ENCODE measurements at regions not wholly inside any gene's neighbourhood (a gene's known extent, or its start where the extent isn't known, plus 50 kb on each side); places are given as distances from the start of the nearest gene placed in this dataset.
"Not testable (repeated sequence)": the region's sequence is repeated elsewhere in the genome, so short reads cannot be mapped to it uniquely, and the experiment has no call there.

DNA sequence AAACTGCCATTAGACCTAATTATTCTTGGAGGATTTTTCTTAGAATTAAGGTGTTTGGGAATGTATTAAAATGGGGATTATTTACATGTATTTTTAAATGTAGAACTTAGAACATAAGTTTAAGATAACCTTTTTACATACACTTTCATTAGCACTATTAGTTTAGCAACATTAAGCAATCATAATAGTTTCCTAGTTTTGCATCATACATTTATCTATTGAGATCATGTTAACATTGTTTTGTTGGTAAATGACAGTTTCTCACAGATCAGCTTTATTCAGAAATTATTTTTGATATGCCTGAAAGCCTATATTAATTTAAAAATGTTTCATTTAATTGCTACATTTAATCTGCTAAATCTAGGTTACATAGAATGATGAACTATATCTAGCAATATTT lies 189.7 kb upstream of the PPP1R3A start:
- no peak for DNase-seq

- no peak for DNase-seq
These were observed 188.7 kb upstream of the PPP1R3A start for GRCh38 chr7:114107522-114107921.

DNA sequence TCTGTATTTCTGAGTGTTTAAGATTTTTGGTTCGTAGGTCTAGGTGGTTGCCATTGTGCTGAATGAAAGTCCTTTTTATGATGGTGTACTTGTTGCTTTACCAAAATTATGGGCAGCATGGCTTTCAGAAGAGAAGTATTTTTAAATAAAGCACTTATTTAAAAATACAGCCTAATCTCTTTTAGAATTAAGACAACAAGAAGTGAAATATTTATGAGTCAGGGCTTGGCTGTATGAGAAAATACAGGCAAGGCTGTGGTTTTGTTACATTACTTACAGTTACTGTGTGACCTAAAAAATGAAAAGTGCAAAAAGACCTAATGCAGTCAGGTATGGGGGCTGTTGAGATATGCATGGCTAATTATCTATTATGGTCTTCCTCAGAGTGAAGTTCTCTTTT lies 185.2 kb upstream of the PPP1R3A start:
- no peak for DNase-seq

DNA sequence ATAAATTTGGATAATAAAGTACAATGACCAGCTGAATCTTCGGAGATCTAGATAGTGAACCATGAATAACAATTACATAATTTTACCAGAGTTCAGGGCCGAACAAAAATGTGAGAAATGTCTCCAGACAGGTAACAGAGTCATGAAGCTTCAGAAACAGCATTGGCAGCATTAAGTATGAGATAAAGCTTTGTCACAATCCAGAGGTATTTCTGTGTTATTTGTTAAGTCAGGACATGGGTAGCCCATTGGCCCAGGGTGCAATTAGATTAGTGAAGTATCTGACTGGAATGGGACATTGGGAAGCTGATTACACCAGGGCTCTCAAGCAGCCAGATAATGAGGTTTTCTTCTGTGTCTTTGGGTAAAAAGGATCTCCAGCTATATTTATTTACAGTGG lies 184.2 kb upstream of the PPP1R3A start:
- no peak for DNase-seq

GRCh38 chr7:114102131-114102530 lies 183.3 kb upstream of the PPP1R3A start:
- no peak for DNase-seq

- no peak for DNase-seq
These were observed 182.0 kb upstream of the PPP1R3A start for GRCh38 chr7:114100810-114101209.

GRCh38 chr7:114099337-114099736 lies 180.5 kb upstream of the PPP1R3A start:
- no peak for DNase-seq

DNA sequence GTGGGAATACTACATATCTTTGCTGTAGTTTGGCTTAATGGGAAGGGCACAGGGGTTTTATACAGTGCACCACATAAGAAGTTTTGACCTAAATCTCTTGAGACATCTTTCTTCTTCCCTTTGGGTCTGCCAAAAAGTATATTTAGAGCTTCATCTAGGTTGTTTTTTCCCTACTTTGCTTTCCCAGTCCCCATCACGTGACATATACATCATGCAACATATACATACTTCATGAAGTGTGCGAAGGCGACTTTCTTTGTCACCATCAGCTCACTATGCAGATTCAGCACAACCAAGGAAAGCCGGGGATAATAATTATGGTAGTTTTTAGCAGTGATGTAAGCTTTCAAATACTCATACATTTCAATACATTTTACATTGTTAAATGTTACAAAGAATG lies 177.1 kb upstream of the PPP1R3A start:
- no peak for DNase-seq

DNA sequence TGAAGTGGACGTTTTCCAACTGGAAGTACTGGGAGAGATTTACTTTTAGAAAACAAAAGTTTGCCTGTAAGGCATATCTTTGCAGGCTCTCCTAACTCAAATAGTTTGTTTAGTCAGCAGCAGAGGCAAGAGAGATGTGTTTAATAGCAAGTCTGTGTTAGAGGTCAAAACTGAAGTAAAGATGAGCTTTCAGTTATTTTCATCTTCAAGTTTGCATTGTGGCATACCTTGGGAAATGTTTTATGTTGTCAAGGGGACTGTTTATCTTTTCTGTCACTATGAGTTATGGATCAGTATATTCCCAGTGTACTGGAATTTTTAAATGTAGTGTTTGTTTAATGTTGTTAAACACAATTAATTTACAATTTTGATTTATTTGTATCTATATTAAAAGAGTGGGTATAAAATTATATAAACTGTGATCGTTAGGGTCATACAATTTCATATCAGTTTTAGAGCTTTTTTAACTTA lies 169.7 kb upstream of the PPP1R3A start:
- no peak for DNase-seq

GRCh38 chr7:114087653-114088469 lies 169.1 kb upstream of the PPP1R3A start:
- no peak for DNase-seq

GRCh38 chr7:114086914-114087652 lies 168.3 kb upstream of the PPP1R3A start:
- DNase-seq: no peak

DNA sequence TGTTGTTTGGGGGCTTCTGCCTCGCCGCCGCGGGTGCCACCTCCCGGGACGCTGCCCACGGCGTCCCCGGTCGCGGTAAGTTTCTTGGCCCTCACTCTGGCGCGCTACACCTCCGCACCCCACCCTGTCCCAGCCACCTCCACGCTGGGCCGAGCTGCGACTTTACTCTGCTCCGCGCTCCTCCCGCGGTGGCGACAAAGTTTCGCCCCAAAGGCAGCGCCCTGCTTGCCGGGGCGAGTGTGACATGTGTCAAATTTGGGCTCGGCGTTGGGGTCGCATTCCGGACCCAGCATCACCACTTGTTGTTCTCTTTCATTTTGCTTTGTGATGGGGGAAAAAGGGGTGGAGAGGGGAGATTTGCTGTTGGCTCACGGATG lies 167.7 kb upstream of the PPP1R3A start:
- no peak for DNase-seq

- DNase-seq: no peak
These were observed 167.0 kb upstream of the PPP1R3A start for GRCh38 chr7:114085592-114086501.

DNA sequence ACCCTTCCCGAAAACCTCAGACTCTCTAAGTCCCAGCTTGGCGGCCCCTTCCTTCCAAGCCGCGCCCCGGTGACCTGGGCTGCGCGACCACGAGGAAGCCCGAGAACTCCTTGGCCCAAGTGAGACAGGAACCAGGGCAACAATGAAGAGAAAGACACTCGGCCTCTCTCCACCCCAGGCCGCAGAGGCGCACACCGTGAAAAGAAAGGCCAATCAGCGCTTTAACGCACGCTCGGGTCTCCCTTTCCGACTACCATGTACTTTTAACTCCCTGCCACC lies 166.4 kb upstream of the PPP1R3A start:
- DNase-seq: no peak

DNA sequence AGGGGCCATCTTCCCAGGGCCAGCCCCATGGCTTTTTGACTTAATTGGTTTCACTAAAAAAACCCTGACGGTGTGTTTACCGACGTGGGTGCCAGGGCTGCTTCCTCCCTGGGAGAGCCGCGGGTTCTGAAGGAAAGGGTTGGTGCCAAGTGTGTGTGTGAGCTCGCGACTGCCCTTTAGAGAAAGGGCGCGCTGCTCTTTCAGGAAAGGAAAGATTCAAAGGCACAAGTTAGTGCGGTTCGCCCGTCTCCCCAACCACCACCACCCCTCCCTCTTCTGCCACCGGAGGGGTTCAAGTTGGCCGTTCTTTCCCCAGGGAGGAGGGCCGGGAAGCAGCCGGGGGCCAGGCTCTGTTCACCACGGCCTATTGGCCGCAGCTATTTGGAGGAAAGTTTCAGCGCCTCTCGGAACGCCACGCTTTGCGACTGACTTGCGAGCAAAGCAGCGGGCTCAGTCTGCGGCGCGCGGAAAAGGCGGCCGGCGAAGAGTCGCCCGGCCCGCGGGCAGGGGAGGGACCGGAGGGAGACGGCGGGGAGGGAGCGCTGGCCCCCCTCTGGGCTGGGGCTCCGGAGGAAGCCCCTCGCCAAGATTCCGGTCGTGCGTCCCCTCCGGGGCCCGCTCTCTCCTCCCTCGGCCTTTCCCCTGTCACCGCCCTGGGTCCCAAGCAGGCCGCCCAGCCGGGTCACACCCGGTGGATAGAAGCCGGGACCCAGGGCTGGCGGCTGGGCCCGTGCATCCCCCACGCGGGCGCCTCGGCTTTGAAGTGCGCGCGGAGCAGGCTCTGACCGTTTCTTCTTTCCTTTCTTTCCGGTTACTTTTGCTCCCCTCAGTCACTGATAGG lies 165.9 kb upstream of the PPP1R3A start:
- DNase-seq: no peak

- no peak for DNase-seq
These were observed 165.2 kb upstream of the PPP1R3A start for GRCh38 chr7:114084002-114084471.

DNA sequence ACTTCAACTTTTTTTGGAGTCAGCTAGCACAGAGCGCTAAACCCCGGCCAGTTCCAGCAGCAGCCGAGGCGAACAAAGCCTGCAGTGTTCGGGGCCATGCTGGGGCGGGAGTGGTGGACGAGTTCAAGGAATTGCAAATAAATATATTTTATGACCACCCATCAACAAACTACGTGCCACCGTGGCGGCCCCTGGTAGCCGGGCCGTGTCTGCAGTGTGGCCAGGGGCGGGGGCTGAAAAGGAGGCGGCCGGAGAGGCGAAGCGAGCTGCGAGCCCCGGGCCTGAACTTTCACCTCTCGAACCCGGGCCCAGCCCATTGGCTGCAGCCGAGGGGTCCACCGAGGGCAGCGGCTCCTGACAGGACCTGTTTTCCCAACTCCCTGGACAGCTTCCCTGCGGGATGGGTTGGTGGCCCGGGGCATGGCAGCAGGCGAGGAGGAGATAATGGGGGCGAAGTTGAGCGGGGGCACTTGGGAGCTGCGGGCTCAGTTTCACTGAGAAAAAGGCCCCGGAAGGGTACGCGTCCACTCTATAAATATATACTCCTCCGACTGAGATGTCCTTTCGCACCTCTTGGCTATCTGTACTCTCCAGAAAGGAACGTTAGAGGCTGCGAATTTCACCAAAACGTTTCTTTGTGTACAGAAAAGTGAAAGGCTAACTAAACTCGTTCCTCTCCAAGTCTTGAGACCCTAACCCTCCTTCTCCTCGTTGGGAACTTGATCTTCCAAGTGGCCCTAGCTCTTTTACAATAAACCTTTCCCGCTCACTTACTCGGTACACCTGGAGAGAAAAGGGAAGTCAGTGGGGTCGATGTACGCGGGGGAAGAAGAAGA lies 164.6 kb upstream of the PPP1R3A start:
- DNase-seq: no peak

- no peak for DNase-seq
These were observed 163.9 kb upstream of the PPP1R3A start for GRCh38 chr7:114082642-114083165.

DNA sequence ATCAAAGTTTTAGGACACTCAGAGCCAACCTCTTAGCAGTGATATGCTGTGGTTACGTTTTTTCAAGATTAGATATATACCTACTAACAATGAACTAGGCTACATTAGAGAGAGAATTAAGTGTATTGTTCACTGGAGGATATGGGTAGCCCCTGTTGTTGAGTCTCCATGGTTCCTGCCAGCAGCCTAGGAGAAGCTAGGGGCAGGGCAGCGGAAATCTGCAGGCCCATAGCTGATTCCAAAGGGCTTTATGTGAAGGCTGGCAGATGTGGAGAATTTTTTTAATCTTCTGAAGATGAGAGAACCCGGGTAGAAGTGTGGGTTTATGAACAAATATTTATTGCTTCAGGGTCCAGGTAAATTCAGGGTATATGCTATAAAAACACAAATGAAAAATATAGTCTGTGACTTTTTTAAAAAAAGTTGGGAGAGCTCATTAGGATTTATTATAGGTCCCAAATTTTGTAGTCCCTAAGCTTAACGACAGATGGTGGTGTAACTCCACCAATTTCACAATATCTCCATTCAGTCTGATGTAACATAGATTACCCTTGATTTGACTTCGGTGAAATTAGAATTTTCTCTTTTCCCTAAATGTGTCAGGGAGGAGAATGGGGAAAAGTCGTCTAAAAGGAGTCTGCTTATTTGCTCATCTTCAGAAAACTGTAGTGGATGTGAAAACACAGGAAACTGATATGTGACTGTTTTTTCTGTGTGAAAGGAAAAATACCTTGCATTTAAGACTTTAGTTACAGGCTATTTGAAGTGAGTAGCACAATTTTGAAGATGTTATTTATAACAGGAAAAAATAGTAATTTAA lies 163.0 kb upstream of the PPP1R3A start:
- DNase-seq: no peak

- not testable (repeated sequence) for DNase-seq
These were observed 158.3 kb upstream of the PPP1R3A start for GRCh38 chr7:114077158-114077524.
